Calu3 (cell line): ENCODE measurements at regions not wholly inside any gene's neighbourhood (a gene's known extent, or its start where the extent isn't known, plus 50 kb on each side); places are given as distances from the start of the nearest gene placed in this dataset.
"Not testable (repeated sequence)": the region's sequence is repeated elsewhere in the genome, so short reads cannot be mapped to it uniquely, and the experiment has no call there.

ENCODE experiments used
- BruUV-seq: library from RNA; stranded (reverse); fragments of 400-500 nt; replicated peaks from 2 replicates; lab custom pipeline; 2021; lab: Mats Ljungman, UMichigan
- CTCF ChIA-PET: fragments of 300-600 bp; sonication (Branson Sonifier 250); formaldehyde crosslinking; loops from one replicate; lab custom pipeline; 2022; ENCODE audit warnings: antibody characterized with exemption; lab: Charles Lee
- DNase-seq: peaks from one replicate; pipeline ENCODE4 v3.0.0; 2022
- H3K27ac Mint-ChIP-seq: one replicate; pipeline ENCODE4 v1.8.0; 2022; ENCODE audit warnings: mixed read lengths; ENCODE audit not compliant: unreplicated experiment
- H3K27me3 Mint-ChIP-seq: one replicate; pipeline ENCODE4 v1.8.0; 2022; ENCODE audit warnings: mixed read lengths; ENCODE audit not compliant: unreplicated experiment
- H3K36me3 Mint-ChIP-seq: one replicate; pipeline ENCODE4 v1.8.0; 2022; ENCODE audit warnings: mild to moderate bottlenecking, moderate library complexity, mixed read lengths; ENCODE audit not compliant: insufficient read depth, unreplicated experiment
- H3K4me1 Mint-ChIP-seq: one replicate; pipeline ENCODE4 v1.8.0; 2022; ENCODE audit warnings: mild to moderate bottlenecking, low read depth, mixed read lengths; ENCODE audit not compliant: unreplicated experiment
- H3K4me3 Mint-ChIP-seq: one replicate; pipeline ENCODE4 v1.8.0; 2022; ENCODE audit warnings: mild to moderate bottlenecking, low read depth, moderate library complexity, mixed read lengths; ENCODE audit not compliant: unreplicated experiment
- H3K9me3 Mint-ChIP-seq: one replicate; pipeline ENCODE4 v1.8.0; 2022; ENCODE audit warnings: low read depth, mixed read lengths; ENCODE audit not compliant: unreplicated experiment
- CTCF ChIP-seq: fragments of 200-600 bp; IDR thresholded peaks from one replicate; pipeline ENCODE4 v1.8.0; 2022; ENCODE audit warnings: antibody characterized with exemption; ENCODE audit not compliant: unreplicated experiment
- intact Hi-C: fragments of 100-400 bp; cut with micrococcal nuclease; formaldehyde crosslinking; loops from one replicate; pipeline ENCODE4 v1.10.0; 2022; ENCODE audit not compliant: unreplicated experiment

GRCh38 chr17:22277595-22277994, 585.3 kb downstream of the KCNJ18 start:
- intact Hi-C loops: no loop called here
- BruUV-seq: no TSS peak
- CTCF ChIA-PET: no interaction called here

GRCh38 chr17:22278302-22279275, 586.3 kb downstream of the KCNJ18 start:
- peaks cover 11% of the 10 kb centered on the region for H3K9me3 Mint-ChIP-seq
- intact Hi-C loops: no loop called here
- no peaks in the 10 kb centered on the region for H3K27me3 Mint-ChIP-seq
- no peak overlapping the region for H3K27ac Mint-ChIP-seq
- no peaks in the 10 kb centered on the region for H3K36me3 Mint-ChIP-seq
- DNase-seq: no peak
- CTCF ChIA-PET: no interaction called here
- no peak overlapping the region for H3K4me3 Mint-ChIP-seq
- H3K4me1 Mint-ChIP-seq: no peaks in the 10 kb centered on the region
- BruUV-seq: no TSS peak
- no peak for TF ChIP-seq CTCF

More at GRCh38 chr17:22277595-22277994, 585.3 kb downstream of the KCNJ18 start:
- peaks cover 6% of the 10 kb centered on the region for H3K9me3 Mint-ChIP-seq
- H3K4me3 Mint-ChIP-seq: no peak overlapping the region
- H3K27ac Mint-ChIP-seq: no peak overlapping the region
- no peaks in the 10 kb centered on the region for H3K27me3 Mint-ChIP-seq
- DNase-seq: no peak
- no peaks in the 10 kb centered on the region for H3K4me1 Mint-ChIP-seq
- no peaks in the 10 kb centered on the region for H3K36me3 Mint-ChIP-seq
- TF ChIP-seq CTCF: no peak

GRCh38 chr17:22286337-22287041, 594.2 kb downstream of the KCNJ18 start:
- Mint-ChIP-seq H3K36me3 (no peaks in the 10 kb centered on the region), H3K4me3 (no peak overlapping the region), H3K27ac (no peak overlapping the region), H3K9me3 (peaks cover 5% of the 10 kb centered on the region), H3K27me3 (no peaks in the 10 kb centered on the region), H3K4me1 (no peaks in the 10 kb centered on the region)
- no peak for DNase-seq
- intact Hi-C loops: no loop called here
- no peak for TF ChIP-seq CTCF
- CTCF ChIA-PET: no interaction called here
- BruUV-seq: no TSS peak

- DNase-seq, H3K4me1 Mint-ChIP-seq, H3K4me3 Mint-ChIP-seq, intact Hi-C loops, H3K9me3 Mint-ChIP-seq, CTCF ChIA-PET, H3K27ac Mint-ChIP-seq, H3K27me3 Mint-ChIP-seq, BruUV-seq, H3K36me3 Mint-ChIP-seq: not testable (repeated sequence)
These were observed 606.2 kb downstream of the KCNJ18 start for GRCh38 chr17:22298484-22298951.
